Astrocyte (in vitro differentiated cells and primary cell): ENCODE measurements at regions not wholly inside any gene's neighbourhood (a gene's known extent, or its start where the extent isn't known, plus 50 kb on each side); places are given as distances from the start of the nearest gene placed in this dataset.

Experiments
- EZH2 ChIP-seq: IDR thresholded peaks from 2 replicates; pipeline ENCODE4 v1.6.1; 2012; ENCODE audit warnings: mild to moderate bottlenecking, low read length, inconsistent platforms; ENCODE audit not compliant: insufficient read depth
- TF ChIP-seq, protein P1 (sequence below): IDR thresholded peaks from 2 replicates; pipeline ENCODE4 v1.5.1; 2011; ENCODE audit warnings: low read depth, mild to moderate bottlenecking, inconsistent platforms, low read length, moderate library complexity; ENCODE audit not compliant: insufficient read depth

DNA sequence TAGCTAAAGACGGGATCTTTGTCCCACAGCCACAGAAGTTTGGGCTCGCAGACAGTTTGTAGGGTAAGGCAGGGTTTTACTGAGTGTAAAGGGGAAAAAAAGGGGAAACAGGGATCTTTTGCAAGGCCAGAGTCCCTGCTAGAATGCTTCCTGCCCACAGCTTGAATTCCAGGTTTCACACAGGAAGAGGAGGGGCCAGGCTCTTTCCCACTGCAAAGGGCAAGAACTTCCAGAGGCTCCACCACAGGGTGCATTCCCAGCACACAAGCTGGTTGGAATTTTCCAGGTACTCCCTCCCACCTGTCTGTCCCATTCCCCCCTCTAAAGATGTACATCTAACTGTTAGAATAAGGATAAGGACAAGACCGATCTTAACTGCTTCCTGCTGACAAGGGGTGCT is 1126.9 kb downstream of the KCNT2 start:
- TF ChIP-seq, protein P1, sequence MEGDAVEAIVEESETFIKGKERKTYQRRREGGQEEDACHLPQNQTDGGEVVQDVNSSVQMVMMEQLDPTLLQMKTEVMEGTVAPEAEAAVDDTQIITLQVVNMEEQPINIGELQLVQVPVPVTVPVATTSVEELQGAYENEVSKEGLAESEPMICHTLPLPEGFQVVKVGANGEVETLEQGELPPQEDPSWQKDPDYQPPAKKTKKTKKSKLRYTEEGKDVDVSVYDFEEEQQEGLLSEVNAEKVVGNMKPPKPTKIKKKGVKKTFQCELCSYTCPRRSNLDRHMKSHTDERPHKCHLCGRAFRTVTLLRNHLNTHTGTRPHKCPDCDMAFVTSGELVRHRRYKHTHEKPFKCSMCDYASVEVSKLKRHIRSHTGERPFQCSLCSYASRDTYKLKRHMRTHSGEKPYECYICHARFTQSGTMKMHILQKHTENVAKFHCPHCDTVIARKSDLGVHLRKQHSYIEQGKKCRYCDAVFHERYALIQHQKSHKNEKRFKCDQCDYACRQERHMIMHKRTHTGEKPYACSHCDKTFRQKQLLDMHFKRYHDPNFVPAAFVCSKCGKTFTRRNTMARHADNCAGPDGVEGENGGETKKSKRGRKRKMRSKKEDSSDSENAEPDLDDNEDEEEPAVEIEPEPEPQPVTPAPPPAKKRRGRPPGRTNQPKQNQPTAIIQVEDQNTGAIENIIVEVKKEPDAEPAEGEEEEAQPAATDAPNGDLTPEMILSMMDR: no peak
- no peak for TF ChIP-seq EZH2
